Hematopoietic multipotent progenitor cell treated with erythropoietin and hydrocortisone succinate and interleukin-3 and kit ligand, for 4 days (in vitro differentiated cells): ENCODE measurements at regions not wholly inside any gene's neighbourhood (a gene's known extent, or its start where the extent isn't known, plus 50 kb on each side); places are given as distances from the start of the nearest gene placed in this dataset.
"Not testable (repeated sequence)": the region's sequence is repeated elsewhere in the genome, so short reads cannot be mapped to it uniquely, and the experiment has no call there.

Experiments used
- DNase-seq: peaks from one replicate; pipeline ENCODE4 v3.0.0-alpha.2; 2015

GRCh38 chr2:238521870-238522269 lies 95.1 kb downstream of the ASB1 start:
- DNase-seq: no peak

DNA sequence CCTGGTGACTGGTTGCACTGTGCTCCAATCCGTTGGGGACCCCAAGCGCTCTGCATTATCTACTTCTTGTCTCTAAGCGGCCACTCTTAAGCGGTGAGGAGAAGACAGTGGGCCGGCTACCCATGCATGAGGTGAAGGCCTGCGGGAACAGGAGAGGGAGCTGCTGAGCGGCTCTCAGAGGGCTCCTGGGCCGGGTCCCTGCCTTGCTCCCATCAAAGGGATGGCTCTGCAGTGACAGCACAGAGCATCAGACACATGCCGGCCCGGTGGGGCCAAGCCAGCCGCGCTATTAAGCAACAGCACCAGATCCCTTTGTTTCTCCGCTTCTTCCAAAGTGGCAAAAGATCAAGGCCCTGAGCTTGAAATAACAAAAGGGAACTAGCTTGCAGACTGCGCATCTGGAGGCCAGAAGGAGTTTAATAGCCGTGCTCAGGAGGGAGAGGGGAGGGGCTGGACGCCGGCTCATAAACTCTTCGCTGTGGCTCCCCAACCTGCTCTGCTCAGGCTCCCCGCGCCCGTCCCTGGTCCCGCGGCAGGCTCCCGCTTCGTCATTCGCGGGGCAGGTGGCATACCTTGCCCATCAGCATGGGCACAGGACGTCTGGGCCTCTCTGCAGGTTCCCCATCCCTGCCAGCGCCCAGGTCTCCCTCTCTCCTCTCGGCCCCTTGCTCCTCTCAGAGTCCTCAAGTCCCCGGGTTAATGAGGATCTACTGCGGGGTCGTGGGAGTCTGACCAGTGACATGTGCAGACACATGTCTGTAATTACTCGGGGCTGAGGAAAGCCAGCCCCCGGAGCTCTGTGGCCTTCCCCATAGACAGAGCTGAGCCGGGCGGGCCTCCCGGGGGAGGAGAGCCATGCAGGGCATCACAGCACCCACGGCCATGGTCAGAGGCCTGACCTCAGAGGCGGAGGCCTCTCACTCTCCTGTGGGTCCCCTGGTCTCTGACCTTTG lies 96.7 kb downstream of the ASB1 start:
- peak; percentile 14 for DNase-seq

GRCh38 chr2:238524426-238524983 lies 97.8 kb downstream of the ASB1 start:
- no peak for DNase-seq

DNA sequence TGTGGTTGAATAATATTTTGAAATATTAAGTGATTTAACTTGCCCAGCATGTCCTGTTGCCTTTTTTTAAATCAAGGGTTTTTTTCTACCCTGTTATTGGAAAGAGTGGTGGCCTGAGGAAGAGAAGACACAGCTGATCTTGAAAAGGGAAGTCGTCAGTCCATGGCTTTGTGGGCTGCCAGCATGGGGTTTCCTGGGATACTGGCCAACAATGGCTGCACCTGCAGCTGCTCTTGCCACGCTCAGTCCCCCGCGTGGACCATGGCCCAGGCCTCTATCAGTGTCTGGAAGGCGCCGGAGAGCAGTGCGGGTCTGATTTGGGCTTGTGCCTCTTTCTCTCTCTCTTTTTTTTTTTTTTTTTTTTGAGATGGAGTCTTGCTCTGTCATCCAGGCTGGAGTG lies 99.3 kb downstream of the ASB1 start:
- DNase-seq: peak; percentile 60

- DNase-seq: no peak
These were observed 100.8 kb downstream of the ASB1 start for GRCh38 chr2:238527565-238527964.

DNA sequence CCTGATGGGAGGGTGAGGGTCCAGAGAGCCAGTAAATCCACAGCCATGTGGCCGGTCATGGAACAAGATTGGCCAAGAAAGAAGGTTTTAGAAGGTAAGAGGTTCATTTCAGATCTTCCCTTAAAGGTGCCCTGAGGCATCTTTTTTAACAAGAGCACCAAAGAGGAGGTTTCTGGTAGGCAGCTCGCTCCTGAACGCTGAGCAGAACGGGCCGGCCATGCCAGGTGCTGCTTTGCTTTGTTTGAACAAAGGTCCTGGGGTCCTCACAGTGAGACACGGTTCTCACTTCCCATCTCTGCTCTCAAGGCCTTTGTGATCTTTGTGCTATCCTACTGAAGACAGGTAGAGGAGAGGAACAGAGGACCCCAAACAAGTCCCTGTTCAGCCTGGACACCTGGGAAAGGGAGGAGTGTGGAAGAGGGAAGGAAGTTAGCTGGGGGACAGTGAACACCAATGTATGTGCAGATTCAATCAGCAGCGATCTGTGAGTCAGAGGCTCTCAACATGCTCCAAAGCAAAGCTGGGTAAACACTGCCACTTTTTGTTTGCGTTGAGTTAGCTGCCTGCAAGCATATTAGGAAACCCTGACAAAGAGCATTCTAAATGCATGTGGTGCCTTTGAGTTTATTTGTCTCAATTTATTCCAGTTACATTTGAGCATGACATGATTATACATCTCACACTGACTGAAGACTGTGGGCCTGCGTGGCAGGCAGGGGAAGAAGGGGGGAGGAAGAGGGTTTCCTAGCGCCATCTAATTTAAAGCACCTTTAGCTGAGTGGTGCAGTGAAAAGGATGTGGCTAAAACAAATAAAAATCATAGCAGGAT lies 102.4 kb downstream of the ASB1 start:
- DNase-seq: no peak

DNA sequence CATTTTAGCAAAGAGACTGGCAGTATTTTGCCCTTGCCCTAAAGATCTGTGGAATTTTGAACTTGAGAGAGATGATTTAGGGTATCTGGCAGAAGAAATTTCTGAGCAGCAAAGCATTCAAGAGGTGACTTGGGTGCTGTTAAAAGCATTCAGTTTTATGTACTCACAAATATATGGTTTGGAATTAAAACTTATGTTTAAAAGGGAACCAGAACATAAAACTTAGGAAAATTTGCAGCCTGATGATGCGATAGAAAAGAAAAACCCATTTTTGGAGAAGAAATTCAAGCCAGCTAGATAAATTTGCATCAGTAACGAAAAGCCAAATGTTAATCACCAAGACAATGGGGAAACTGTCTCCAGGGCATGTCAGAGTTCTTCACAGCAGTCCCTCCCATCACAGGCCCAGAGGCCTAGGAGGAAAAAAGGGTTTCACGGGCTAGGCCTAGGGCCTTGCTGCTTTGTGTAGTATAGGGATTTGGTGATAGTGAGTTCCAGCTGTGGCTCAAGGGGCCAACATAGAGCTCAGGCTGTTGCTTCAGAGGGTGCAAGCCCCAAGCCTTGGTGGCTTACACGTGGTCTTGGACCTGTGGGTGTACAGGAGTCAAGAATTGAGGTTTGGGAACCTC lies 104.4 kb downstream of the ASB1 start:
- not testable (repeated sequence) for DNase-seq

DNA sequence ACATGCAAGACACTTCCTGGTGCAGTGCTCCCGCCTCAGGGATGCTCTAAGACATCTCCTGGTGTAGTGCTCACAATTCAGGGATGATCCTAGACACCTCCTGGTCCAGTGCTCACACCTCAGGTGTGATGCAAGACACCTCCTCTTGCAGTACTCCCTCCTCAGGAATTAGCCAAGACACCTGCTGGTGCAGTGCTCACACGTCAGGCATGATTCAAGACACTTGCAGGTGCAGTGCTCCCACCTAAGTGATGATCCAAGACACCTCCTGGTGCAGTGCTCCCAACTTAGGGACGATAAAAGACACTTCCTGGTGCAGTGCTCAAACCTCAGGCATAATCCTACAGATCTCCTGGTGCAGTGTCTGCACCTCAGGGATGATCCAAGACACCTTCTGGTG lies 117.0 kb downstream of the ASB1 start:
- not testable (repeated sequence) for DNase-seq

DNA sequence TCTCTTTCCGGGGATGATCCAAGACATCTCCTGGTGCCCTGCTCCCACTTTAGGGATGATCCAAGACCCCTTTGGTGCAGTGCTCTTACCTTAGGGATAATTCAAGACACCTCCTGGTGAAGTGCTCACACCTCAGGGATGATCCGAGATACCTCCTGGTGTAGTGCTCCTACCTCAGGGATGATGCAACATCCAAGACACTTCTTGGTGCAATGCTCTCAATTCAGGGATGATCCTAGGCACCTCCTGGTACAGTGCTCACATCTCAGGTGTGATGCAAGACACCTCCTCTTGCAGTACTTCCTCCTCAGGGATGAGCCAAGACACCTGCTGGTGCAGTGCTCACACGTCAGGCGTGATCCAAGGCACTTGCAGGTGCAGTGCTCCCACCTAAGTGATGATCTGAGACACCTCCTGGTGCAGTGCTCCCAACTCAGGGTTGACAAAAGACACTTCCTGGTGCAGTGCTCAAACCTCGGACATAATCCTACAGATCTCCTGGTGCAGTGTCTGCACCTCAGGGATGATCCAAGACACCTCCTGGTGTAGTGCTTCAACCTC lies 122.3 kb downstream of the ASB1 start:
- DNase-seq: no peak

GRCh38 chr2:238549866-238550265 lies 123.1 kb downstream of the ASB1 start:
- DNase-seq: no peak

DNA sequence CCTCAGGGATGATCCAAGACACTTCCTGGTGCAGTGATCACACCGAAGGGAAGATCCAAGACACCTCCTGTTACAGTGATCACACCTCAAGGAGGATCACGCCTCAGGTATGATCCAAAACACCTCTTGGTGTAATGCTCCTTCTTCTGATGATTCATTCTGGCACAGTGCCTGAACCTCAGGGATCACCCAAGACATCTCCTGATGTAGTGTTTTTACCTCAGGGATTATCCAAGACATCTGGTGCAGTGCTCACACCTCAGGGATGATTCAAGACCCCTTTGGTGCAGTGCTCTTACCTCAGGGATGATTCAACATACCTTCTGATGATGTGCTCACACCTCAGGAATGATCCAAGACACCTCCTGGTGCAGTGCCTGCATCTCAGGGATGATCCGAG lies 124.4 kb downstream of the ASB1 start:
- DNase-seq: no peak

DNA sequence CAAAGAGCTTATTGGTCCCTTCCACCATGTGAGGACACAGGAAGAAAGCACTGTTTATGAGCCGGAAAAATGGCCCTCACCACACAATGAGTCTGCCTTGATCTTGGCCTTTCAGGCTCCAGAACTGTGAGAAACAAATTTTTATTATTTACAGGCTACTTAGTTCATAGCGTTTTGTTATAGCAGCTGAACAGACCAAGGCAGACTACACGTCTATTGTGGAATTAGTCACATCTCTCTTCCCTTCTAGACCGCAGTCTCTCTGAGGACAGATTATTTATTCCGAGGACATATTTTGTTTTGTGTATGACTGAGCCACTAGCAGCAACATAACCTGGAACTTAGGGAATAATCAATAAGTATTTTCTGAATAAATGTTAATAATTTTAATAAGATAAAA lies 125.5 kb downstream of the ASB1 start:
- DNase-seq: no peak

DNA sequence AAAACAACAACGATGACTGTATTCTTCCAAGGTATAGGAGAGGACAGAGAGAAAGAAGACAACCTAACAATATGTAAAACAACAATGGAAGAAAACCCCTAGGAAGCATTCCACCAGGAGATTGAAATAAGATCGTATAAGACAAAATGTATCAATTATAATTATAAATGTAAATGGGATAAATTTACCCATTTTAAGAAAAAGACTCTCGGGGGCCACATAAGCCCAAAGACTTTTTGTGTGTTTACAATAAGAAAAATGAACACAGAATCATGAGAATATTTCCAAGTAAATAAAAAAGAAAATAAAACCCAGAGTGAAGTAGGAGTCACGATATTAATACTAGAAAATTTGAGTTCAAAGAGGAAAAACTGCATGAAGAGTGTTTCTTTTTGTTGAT lies 126.4 kb downstream of the ASB1 start:
- no peak for DNase-seq

DNA sequence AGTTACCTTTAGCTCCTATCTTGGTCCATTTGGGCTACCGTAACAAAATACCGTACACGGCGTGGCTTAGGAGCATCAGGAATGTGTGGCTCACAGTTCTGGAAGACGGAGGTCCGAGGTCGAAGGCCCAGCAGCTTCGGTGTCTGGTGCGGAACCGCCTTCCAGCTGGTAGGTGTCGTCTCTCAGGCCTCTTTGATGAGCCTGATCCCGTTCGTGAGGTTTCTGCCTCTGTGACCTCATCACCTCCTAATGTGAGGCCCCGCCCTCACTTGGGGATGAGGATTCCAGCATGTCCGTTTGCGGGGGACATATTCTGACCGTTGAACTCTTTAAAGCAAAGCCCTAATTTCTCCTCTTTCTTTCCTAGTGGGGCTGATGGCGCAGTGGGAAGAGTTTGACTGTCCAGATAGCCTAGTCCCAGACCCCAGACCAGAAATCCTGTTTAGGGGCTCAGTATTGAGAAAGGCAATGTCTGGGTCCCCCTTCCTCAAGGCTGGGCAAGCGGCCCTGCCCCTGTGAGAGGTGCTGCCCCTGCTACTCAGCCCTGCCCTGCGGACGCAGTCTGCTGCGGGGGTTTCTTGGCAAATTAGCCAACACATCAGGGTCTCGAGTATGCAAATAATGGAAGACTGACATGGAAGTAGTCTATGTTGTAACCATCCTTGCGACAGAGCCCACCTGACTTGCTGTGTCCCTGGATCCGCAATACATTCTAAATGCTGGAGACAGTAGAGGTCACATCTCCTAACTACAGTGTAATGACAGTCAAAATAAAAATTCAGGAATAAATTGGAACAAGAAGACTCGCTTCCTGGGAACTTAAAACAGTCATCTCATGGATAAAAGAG lies 128.0 kb downstream of the ASB1 start:
- DNase-seq: peak; percentile 41

GRCh38 chr2:238555786-238556542 lies 129.2 kb downstream of the ASB1 start:
- no peak for DNase-seq

DNA sequence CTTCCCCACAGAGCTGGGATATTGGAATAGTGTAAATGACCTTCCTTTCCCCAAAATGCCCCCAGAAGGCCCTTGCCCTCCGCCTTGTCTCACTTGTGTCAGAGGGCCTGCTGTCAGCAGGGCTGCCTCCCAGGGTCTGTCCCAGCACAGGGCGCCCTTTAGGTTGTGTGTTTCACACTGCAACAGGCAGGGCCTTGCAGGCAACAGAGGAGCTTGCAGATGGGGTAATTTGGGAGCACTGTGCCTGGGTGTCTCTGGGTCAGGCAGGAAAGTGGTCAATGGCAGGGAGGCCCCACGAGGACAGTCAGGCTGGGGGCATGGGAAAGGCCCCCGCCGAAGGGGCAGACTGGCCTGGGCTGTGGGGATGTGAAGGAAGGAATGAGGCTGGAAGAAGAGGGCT lies 130.7 kb downstream of the ASB1 start:
- no peak for DNase-seq

DNA sequence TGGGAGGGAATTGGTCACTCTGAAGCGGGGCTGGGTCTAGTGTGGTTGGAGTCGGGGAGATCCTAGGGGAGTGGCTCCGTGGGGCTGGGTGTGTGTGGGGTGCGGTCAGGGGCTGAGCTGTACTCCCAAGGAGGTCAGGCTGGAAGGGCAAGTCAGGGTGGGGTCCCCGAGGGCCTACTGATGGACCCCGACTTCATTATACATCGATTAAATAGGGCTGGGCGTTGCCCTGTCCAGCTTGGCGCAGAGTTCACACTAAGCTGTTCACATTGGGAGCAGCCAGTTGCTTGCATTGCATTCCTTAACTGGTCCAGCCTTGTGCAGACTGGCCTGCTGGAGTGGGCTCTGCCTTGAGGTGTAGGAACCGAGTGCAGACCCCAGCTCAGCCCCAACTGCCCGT lies 131.2 kb downstream of the ASB1 start:
- DNase-seq: no peak

- DNase-seq: no peak
These were observed 131.9 kb downstream of the ASB1 start for GRCh38 chr2:238558456-238559099.

DNA sequence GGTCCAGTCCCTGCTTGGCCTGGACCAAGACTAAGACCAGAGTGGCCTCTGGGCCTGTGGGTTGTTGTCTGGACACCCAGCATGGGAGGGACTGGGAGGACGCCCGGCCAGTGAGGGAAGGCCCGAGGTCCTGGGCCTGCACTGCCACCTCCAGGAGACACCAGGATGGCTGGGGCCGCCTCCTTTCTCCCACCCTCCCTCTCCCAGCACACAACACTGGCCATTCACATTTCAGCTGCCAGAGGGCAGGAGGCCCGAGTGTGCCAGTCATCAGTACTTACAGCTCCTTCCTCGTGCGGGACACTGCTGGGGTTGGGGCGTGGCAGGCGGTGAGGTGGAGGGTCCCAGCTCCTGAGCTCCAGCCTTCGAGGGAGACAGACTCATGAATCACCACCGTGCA lies 133.5 kb downstream of the ASB1 start:
- no peak for DNase-seq

GRCh38 chr2:238561230-238561629 lies 134.5 kb downstream of the ASB1 start:
- DNase-seq: no peak

- no peak for DNase-seq
These were observed 135.7 kb downstream of the ASB1 start for GRCh38 chr2:238562446-238562845.
